Mucosa of gallbladder (tissue), 1 donor: ENCODE measurements at regions not wholly inside any gene's neighbourhood (a gene's known extent, or its start where the extent isn't known, plus 50 kb on each side); places are given as distances from the start of the nearest gene placed in this dataset.
"Not testable (repeated sequence)": the region's sequence is repeated elsewhere in the genome, so short reads cannot be mapped to it uniquely, and the experiment has no call there.

ENCODE experiments used
- DNase-seq: peaks from one replicate; pipeline ENCODE4 v3.0.0-alpha.2; 2020; ENCODE audit warnings: low spot score
- donor health status: DM: no; HTN: no; CAD: no.

DNA sequence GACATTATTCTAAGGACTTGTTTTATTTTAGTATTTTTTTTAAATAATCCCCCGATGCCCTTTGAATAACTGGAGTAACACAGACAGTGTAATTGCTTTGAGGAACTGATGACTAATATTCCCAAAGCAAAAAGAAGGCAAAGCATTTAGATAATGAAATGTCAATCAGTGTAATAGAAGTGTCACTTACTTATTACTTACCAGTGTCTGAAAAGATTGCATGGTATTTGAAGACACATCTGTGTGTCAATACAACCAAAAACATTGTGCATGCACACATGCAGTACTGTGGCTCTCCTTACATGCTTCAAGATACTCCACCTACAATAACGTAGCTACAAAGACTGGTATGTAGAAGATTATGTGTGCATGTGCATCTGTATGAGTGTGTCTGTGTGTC lies 264.0 kb upstream of the ANO5 start:
- no peak for DNase-seq

DNA sequence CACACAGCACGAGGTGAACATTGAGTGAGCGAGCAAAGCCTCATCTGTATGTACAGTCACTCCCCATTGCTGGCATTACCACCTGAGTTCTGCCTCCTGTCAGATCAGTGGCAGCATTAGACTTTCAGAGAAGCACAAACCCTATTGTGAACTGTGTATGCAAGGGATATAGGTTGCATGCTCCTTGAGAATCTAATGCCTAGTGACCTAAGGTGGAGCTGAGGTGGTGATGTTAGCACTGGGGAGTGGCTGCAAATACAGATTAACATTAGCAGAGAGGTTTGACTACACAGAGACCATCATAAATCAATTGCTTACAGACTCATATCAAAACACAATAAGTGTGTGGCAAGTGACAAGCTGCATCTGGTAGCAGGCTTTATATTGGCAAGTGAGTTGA lies 262.5 kb upstream of the ANO5 start:
- DNase-seq = no peak

DNA sequence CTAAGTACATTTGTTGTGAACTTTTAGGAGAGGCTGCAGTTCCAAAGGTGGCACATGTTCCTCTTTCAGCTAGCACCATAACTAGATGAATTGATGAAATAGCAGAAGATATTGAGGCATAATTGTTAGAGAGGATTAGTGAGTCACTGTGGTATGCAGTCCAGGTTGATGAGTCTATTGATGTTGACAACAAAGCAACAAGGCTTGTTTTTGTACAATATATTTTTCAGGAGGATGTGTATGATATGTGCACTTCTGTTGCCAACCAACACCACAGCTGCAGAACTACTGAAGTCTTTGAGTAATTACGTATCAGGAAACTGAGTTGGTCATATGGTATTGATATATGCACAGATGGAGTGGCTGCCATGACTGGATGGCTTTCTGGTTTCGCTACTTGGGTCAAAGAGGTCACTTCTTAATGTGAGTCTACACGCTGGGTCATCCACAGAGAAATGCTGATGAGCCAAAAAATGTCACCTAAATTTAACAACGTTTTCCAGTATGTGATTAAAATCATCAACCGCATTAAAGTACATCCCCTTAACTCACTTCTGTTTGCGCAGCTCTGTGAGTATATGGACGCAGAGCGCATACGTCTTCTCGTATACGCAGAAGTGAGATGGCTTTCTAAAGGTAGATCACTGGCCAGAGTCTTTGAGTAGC lies 261.3 kb upstream of the ANO5 start:
- no peak for DNase-seq

DNA sequence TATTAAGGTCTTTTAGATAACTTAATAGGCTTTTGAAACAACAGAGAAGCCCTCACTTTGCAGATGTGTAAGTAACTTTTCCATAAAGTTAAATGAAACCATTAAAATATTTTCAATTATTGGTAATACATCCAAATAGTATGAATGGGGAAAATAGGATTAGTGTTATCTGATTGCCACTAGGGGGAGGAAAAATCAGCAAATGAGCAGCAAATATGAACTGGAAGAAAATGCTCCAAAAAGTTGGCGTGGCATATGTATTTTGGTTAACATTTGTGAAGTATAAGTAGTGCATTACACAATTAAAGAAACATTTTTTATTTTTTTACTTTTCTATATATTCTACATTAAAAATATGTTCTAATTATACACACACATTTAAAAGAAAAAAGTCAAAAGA lies 259.8 kb upstream of the ANO5 start:
- DNase-seq = no peak

DNA sequence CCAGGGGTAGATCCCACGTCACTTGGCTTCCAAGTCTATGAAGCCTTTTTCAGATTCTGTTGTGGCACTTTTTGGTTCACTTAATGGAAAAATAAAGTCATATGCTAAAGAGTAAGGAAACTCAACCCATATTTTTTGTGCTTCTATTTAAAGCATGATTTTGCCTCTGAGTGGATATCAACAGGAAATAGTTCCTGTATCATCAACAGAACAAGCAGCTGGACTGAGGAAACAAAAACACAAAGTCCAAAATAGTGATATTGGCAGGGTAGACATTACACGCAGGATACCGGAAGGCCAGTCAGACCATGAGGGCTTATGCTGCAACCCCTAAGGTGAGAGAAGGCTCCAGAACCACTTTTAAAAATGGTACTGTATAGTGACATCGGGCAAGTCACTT lies 248.3 kb upstream of the ANO5 start:
- no peak for DNase-seq

DNA sequence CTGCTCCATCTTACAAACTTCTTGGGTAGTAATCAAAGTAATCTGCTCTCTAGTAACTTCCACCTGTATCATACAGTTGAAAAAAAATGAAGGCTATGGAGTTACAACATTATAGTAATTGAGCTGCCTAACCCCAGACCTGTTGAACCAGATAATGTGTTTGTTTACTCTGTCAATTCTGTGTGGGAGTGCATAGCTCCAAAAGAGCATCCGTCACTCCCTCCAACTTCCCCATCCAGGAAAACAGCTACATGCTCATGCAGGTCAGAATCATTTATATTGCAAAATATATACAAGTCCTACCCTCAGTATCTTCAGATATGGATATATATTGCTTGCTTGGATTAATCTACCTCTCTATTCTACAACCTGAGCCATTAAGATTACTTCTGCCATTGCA lies 244.0 kb upstream of the ANO5 start:
- DNase-seq = no peak

DNA sequence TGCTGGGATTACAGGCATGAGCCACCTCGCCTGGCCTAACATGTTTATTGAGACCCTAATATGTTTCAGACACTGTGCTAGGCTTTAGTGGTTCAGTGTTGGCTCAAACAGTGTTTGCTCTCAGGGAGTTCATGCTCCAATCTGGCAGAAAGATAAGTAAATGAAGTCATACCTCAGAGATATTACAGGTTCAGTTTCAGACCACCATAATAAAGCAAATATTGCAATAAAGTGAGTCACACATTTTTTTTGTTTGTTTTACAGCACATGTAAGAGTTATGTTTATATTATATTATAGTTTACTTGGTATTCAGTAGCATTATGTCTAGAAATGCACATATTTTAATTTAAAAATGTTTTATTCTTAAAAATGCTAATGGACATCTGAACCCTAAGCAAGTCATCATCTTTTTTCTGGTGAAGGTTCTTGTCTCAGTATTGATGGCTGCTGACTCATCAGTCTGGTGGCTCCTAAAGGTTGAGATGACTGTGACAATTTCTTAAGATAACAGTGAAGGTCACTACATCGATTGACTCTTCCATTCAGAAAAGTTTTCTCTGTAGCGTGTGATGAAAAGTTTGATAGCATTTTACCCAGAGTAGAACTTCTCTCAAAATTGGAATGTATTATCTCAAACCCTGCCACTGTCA lies 243.0 kb upstream of the ANO5 start:
- no peak for DNase-seq

DNA sequence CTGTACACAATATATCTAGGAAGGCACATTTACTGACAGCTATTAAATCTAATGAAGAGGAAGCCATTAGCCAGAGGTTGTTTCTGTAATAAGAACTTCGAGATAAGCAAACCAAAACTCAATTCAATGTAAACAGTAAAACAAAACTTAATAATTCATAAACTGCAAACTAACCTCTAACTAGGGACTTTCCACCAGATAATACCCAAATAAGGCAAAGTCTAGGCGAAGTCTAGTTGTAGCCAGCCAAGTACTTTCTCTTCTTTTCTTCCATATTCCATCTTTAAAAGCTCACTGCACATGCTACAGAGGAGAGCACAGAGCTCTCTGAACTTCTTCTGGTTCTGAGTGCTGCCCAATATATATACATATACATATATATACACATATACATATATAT lies 229.9 kb upstream of the ANO5 start:
- DNase-seq = no peak

DNA sequence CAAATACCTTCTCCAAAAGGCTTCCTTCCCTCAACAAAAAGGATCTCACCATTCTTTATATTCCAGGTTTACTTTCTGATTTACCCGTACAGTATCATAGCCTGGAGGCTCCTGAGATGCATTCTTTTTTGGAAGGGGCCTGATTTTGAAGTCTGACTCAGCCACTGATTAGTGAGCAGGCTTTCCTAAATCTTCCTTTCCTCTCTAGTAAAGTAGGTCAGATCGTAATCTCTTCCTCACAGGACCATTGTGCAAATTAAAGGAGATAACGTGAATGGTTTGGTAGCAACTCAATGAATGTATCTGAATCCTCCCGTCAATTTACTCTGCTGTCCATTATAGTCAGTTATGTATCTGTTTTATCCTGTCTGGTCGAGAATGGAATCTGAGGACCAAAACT lies 227.7 kb upstream of the ANO5 start:
- no peak for DNase-seq

DNA sequence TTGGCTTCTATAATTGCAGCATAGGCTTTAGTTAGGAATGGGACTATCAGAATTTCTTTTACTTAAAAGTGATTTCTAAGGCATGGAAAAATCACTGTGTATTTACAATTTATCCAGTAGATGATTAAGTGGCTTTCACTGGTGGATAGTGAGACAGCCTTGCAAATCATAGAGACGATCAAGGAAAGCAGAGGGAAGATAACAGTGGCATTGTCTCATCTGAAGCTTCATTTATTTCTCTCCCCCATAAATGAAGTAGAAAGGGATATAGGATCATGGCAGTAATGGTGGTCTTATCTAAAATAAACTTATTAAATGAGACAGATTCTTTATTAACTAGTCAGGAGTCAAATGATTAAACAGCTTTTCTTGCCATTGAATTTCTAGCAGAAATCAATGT lies 224.2 kb upstream of the ANO5 start:
- no peak for DNase-seq

DNA sequence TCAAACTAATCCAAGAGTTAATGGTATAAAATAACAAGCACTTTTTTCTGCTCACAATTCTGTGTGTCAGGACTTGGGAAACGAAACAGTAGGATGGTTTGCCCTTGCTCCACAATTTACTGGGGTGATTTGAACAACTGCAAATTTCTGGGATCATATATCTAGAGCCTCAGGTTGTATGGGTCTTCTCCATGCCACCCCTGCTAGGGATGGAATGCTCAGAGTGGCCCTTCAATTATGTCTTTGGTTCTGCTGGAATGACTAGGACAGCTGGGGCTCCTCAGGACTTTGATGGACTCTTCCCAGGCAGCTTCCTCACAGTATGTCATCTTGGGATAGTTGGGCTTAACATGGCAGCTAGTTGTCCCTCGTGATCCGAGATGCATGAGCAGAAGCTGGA lies 223.0 kb upstream of the ANO5 start:
- DNase-seq = no peak

DNA sequence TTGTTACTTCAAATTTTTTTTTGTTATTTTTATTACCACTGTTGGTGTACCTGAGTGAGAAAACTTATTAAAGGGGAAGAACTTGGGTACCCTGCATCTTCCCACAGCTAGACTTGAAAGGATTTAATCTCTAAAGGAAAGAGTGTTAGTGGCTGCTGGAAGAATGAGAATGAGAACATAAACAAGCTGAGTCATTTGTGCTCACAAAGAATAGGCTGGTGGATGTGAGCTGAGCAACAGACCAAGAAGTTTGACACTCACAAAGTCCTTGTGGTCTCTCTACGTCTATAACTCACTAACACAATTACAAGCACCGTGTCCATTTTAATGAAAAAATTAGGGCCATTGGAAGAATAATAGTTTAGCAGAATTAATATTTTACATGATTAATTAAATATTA lies 217.6 kb upstream of the ANO5 start:
- no peak for DNase-seq

DNA sequence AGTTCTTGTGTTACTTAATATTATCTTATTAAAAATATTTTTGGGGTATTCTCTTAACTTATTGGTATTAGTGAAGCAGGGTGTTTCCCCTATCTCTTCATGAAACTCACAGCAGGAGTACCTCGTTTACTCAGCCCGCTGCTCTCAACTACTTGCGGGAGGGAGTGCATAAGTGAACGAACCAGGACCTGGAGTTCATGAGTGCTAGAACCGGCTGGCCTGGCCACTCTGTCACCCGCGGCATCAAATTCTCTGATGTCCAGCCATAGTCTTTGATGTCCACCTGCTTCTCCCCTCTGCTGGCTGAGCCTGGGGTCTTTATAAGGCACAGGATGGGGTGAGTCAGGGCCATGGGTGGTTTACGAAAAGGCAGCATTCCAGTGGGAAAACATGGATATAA lies 216.7 kb upstream of the ANO5 start:
- DNase-seq = no peak

DNA sequence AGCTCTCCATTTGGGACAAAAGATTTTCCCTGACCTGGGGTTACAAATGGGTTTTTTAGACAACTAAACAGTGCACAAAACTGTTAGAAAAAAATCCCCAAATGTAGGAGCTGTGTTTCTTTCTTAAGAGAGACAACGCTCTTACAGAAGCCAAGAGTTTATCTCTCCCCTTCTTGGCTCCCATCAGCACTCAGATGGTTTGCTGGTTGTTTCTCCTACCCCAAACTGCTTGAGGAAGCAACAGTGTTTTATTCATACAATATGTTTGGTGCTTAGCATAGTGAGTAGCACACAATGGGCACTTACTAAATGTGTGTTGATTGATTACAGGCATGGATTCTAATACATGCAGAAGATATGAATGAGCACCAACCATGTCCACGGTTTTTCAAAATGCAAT lies 209.5 kb upstream of the ANO5 start:
- DNase-seq = no peak

DNA sequence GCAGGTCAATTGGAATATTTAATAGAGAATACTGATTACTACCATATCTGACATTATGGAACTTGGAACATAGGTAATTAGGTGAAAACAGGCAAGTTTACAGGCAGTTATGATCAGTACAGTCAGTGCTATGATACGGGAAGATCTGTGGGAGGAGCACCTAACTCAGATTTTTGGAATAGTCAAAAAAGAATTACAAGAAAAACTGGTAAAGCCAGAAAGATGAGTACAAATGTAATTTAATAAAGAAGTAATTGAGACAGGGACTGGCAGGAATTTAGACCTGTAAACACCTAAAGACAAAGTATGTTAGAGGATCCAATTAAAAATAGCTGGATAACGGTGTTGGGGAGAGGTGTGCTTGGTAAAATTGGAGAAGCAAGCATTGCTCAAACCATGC lies 206.5 kb upstream of the ANO5 start:
- DNase-seq = no peak

DNA sequence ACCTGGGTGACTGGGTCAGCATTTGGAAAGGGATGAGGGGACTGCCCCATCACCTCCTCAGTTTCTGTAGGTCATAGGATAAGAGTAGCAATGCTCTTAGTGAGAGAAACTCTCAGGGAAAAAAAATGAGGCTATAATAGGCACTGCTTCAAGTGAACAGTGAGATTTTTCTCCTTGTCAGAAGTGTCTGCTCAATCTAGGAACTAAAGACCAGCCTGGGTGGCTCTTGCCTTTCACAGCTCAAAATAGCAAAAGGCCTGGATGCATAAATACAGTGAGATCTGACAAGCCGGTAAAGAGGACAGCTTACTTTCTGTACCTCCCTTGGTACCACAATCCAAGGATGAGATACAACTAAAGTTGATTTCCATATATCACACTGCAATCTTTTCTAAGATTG lies 205.6 kb upstream of the ANO5 start:
- no peak for DNase-seq

DNA sequence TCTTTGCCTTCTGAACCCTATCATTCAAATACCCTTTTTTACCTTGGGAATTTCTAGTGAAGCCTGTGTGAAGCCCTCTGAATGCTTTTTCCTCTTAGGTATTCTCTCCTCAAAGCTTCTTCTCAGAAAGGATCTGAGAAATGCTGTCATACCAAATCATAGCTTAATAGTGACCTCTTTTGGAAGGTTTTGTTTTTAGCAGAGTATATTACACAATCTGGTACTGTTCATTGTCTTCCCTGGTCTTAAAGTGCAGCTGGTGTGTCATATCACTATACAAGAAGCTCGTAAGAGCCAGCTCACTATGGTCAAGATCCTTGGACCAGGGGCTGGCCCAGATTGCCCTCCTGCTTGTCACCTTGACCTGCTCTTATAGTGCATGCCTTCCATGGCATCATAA lies 204.4 kb upstream of the ANO5 start:
- DNase-seq = no peak

DNA sequence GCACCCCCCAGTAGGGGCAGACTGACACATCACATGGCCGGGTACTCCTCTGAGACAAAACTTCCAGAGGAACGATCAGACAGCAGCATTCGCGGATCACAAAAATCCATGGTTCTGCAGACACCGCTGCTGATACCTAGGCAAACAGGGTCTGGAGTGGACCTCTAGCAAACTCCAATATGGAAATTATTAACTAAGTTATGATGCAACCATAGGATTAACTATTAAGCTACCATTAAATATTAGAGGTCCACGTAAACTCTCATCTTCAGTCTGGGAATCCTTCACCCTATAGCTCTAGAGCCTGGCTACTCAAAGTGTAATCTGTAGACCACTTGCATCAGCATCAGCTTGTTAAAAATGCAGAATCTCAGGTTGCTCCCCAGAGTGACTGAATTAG lies 191.1 kb upstream of the ANO5 start:
- DNase-seq = not testable (repeated sequence)

DNA sequence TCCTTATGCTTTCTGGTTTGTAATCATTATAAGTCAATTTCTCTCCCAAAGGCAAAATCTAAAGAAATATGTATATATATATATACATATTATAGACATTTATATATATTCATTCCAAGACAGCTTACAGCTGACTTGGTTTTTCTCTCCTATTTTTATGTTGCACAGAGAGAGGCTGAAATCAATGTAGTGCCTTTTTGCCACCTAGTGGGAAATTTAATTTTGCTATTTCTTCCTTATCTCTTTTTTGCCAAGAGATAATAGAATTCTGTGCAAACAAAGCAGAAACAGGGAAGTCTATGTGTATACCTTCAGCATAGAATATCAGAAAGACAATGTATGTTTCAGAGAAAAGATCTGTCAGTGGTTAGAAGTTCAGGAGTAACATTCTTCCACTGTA lies 186.0 kb upstream of the ANO5 start:
- DNase-seq = no peak

DNA sequence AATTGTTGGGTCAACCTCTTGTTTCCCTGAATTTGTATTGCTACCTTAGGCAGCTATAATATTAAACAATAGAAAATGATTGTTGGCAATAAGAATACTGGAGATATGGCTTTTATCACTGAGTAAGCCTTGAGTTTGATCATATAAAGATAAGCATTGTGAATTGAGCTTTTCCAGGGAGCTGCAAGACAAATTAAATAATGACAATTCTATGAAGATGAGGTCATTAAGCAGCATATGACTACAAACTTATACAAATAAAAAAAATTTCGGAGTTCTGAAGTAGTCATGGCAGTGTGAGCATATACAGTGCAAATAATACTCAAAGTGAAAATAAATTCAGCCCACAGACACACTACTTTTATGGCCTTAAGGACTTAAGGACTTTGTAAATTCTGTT lies 161.1 kb upstream of the ANO5 start:
- DNase-seq = no peak

DNA sequence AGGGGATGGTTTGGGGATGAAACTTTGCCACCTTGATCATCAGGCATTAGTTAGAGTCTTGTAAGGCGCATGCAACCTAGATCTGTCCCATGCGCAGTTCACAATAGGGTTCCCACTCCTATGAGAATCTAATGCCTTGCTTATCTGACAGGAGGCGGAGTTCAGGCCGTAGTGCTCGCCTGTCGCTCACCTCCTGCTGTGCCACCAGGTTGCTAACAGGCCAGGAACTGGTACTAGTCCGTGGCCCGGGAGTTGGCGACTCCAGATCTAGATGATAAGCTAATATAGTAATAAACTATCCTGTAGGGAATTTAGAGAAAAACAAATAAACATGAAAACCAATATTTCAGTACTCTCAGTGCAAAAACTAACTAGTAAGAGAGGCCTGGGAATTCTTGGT lies 155.4 kb upstream of the ANO5 start:
- no peak for DNase-seq

DNA sequence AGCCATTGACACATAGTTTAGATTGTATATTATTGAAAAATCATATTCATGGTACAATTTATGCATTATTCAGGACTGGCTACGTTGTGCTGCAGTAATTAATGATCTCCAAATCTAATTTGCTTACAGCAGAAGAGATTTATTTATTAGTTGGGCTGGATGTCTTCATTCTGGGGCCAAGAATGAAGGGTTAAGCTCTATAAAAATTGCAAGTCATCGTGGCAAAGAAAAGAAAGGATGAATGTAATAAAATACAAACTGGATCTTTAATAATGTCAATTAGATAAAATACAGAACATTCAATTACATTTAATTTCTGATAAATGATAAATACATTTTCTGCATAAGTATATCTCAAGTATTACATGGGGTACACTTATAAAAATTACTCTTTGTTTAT lies 151.8 kb upstream of the ANO5 start:
- no peak for DNase-seq

DNA sequence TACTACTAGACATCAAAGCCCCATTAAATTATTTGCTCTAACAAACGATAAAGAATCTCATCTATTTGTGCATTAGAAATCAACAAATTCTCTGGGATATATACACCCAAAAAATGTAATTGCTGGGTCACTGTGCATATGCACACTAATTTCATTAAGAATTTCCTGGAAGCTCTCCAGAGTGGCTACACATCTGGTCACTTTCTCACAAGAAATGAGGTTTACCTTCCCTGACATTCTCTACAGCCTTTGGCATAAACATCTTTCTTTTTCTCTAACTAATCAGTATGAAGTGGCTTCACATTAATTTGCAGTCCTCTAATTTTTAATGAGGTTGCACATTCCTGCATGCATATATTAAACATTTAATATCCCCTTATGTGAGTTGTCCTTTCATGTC lies 150.8 kb upstream of the ANO5 start:
- DNase-seq = no peak

DNA sequence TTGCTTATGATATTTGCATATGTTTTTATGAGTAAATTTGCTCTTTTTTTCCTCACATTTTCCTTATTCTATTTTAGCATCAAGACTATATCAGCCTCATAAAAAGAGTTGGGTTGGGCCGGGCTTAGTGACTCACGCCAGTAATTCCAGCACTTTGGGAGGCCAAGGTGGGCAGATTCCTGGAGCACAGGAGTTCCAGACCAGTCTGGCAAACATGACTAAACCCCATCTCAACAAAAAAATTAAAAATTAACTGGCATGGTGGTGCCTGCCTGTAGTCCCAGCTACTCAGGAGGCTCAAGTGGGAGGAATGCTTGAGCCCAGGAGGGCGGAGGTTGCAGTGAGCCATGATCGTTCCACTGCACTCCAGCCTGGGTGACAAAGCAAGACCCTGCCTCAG lies 148.8 kb upstream of the ANO5 start:
- no peak for DNase-seq
